ENCODE measurements at regions not wholly inside any gene's neighbourhood (a gene's known extent, or its start where the extent isn't known, plus 50 kb on each side); places are given as distances from the start of the nearest gene placed in this dataset.

DNA sequence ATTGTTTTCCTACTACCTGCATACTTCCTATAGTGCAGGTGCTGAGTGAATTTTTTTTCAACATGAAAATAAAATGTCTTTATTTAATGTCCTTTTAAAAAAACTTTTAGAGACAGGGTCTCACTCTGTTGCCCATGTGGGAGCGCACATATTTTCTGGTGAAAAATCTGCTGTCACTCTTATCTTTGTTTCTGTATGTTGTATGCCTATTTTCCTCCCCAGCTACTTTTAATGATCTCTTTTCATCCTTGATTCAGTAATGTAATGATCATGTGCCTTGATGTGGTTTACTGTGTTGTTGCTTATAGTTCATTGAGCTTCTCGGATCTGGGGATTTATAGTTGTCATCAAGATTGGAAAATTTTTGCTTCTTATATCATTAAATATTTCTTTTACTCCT lies 117.3 kb downstream of the ARL6IP6 start:
- TF ChIP-seq CTCF (IDR thresholded peaks at IDR 0.05 in 8 of 11, conservative IDR thresholded peaks at IDR 0.05 in 3 of 11): no peak
- no peak for TF ChIP-seq POLR2A (IDR thresholded peaks at IDR 0.05)
- no peak for TF ChIP-seq POLR2AphosphoS5 (IDR thresholded peaks at IDR 0.05)

Measured in spleen (tissue), 7 donors.